ENCODE measurements at regions not wholly inside any gene's neighbourhood (a gene's known extent, or its start where the extent isn't known, plus 50 kb on each side); places are given as distances from the start of the nearest gene placed in this dataset.

GRCh38 chr1:192099328-192099727 lies 58.9 kb upstream of the RGS18 start:
- Histone ChIP-seq H4K20me1 (ENCODE audit: control insufficient read depth, insufficient read depth) (no peaks in the 10 kb centered on the region), H3K4me3 (no peak overlapping the region), H3K9me3 (replicated peaks; ENCODE audit: control insufficient read depth, insufficient read depth, low read length) (no peaks in the 10 kb centered on the region), H2AFZ (ENCODE audit: control insufficient read depth, low read depth, low read length) (no peak overlapping the region), H3K27ac (ENCODE audit: control insufficient read depth, insufficient read depth) (no peak overlapping the region), H3K4me2 (ENCODE audit: control insufficient read depth, insufficient read depth) (no peak overlapping the region), H3K36me3 (ENCODE audit: control insufficient read depth in 2 of 2, insufficient read depth in 2 of 2, low read length in 1 of 2) (no peaks in the 10 kb centered on the region), H3K79me2 (ENCODE audit: control insufficient read depth, insufficient read depth, low read length) (no peaks in the 10 kb centered on the region), H3K4me1 (ENCODE audit: control insufficient read depth, insufficient read depth, low read length) (no peaks in the 10 kb centered on the region), H3K9ac (ENCODE audit: control insufficient read depth, insufficient read depth, low read length) (no peak overlapping the region), H3K27me3 (replicated peaks in 1 of 2; ENCODE audit: control insufficient read depth in 2 of 2, insufficient read depth in 2 of 2, low read length in 1 of 2) (no peaks in the 10 kb centered on the region)
- no peak for FAIRE-seq
- intact Hi-C loops (cut with micrococcal nuclease; ENCODE audit: unreplicated experiment): no loop called here
- CTCF ChIA-PET: no interaction called here
- TF ChIP-seq RCOR1 (conservative IDR thresholded peaks at IDR 0.05; ENCODE audit: low read depth, low read length): no peak
- no peak for TF ChIP-seq NBN (IDR thresholded peaks at IDR 0.05)
- no peak for TF ChIP-seq RBBP5 (conservative IDR thresholded peaks at IDR 0.05)
- TF ChIP-seq, protein P1, sequence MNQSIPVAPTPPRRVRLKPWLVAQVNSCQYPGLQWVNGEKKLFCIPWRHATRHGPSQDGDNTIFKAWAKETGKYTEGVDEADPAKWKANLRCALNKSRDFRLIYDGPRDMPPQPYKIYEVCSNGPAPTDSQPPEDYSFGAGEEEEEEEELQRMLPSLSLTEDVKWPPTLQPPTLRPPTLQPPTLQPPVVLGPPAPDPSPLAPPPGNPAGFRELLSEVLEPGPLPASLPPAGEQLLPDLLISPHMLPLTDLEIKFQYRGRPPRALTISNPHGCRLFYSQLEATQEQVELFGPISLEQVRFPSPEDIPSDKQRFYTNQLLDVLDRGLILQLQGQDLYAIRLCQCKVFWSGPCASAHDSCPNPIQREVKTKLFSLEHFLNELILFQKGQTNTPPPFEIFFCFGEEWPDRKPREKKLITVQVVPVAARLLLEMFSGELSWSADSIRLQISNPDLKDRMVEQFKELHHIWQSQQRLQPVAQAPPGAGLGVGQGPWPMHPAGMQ (IDR thresholded peaks at IDR 0.05; ENCODE audit: borderline replicate concordance): no peak
- TF ChIP-seq CREM (IDR thresholded peaks at IDR 0.05; ENCODE audit: low read depth): no peak
- TF ChIP-seq, protein P2, sequence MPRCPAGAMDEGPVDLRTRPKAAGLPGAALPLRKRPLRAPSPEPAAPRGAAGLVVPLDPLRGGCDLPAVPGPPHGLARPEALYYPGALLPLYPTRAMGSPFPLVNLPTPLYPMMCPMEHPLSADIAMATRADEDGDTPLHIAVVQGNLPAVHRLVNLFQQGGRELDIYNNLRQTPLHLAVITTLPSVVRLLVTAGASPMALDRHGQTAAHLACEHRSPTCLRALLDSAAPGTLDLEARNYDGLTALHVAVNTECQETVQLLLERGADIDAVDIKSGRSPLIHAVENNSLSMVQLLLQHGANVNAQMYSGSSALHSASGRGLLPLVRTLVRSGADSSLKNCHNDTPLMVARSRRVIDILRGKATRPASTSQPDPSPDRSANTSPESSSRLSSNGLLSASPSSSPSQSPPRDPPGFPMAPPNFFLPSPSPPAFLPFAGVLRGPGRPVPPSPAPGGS (IDR thresholded peaks at IDR 0.05; ENCODE audit: borderline replicate concordance, insufficient read depth, low read depth, low read length, poor library complexity, severe bottlenecking): no peak
- TF ChIP-seq BMI1 (IDR thresholded peaks at IDR 0.05; ENCODE audit: borderline replicate concordance): no peak
- TF ChIP-seq MYB (IDR thresholded peaks at IDR 0.05; ENCODE audit: borderline replicate concordance, low read depth, low read length): no peak
- no peak for TF ChIP-seq ZNF687 (IDR thresholded peaks at IDR 0.05)
- no peak for TF ChIP-seq NKRF (conservative IDR thresholded peaks at IDR 0.05)
- no peak for TF ChIP-seq CHD1 (IDR thresholded peaks at IDR 0.05; ENCODE audit: low read depth, low read length)
- TF ChIP-seq BRCA1 (IDR thresholded peaks at IDR 0.05; ENCODE audit: low read depth, low read length): no peak
- TF ChIP-seq POLR2AphosphoS5 (IDR thresholded peaks at IDR 0.05; ENCODE audit: low read length): no peak
- no peak for TF ChIP-seq CEBPB (IDR thresholded peaks at IDR 0.05; ENCODE audit: borderline replicate concordance in 1 of 2, low read depth in 2 of 2, low read length in 2 of 2)
- no peak for TF ChIP-seq SUZ12 (IDR thresholded peaks at IDR 0.05; ENCODE audit: unreplicated experiment)
- no peak for TF ChIP-seq HDGF (IDR thresholded peaks at IDR 0.05)
- in situ Hi-C loops (cut with MboI): no loop called here
- no peak for DNase-seq (ENCODE audit: low read depth, low spot score)
- no peak for ATAC-seq
- BruUV-seq (replicated peaks): no TSS peak
- SMC1A ChIA-PET (ENCODE audit: uncharacterized antibody, unreplicated experiment): interaction anchor here (0.6 kb wide), 1 partner anchor 71 kb away, joined by 5 read pairs; no protein-coding TSS in a partner anchor
- POLR2A ChIA-PET: no interaction called here
- RAD21 ChIA-PET (ENCODE audit: unreplicated experiment): no interaction called here

All from GM12878 (cell line).